Superior temporal gyrus (tissue), 1 donor: ENCODE measurements at regions not wholly inside any gene's neighbourhood (a gene's known extent, or its start where the extent isn't known, plus 50 kb on each side); places are given as distances from the start of the nearest gene placed in this dataset.
A peak's percentile ranks its signal among the peaks of the same experiment; 100 is the strongest.

Source experiments
- DNase-seq: peaks from one replicate; pipeline ENCODE4 v3.0.0-alpha.2; 2016; ENCODE audit errors: extremely low spot score

- no peak for DNase-seq
These were observed 98.4 kb downstream of the GLUL start for GRCh38 chr1:182293119-182293589.

- DNase-seq = no peak
These were observed 99.3 kb downstream of the GLUL start for GRCh38 chr1:182292193-182292741.

DNA sequence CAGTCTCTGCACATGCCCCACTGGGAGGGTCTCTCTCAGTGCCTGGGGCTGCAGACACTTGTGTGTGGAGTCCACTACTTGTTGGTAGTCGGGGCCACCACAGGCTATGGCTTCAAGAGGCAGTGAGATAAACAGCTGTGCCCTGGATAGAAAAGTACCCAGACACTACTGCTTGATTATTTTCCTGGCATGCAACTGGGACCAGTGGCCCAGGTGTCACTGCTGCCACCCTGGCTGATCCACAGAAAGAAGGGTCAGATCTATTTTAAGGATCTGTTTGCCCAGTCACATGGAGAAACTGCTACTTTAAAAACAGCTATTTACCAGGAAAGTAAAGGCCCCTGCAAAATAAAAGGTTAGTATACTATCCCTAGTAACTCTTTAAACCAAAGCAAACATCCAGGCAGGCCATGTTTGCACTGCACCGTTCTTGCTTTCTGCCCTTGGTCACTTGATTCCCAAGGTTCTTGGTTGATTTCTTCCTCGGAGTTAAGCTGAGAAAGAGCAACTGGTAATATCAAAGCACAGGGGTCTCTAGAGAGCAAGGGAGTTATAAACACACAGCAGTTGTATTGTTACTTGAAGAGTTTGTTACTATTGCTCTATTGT lies 99.9 kb downstream of the GLUL start:
- no peak for DNase-seq

GRCh38 chr1:182288749-182289604 lies 102.6 kb downstream of the GLUL start:
- DNase-seq = no peak

DNA sequence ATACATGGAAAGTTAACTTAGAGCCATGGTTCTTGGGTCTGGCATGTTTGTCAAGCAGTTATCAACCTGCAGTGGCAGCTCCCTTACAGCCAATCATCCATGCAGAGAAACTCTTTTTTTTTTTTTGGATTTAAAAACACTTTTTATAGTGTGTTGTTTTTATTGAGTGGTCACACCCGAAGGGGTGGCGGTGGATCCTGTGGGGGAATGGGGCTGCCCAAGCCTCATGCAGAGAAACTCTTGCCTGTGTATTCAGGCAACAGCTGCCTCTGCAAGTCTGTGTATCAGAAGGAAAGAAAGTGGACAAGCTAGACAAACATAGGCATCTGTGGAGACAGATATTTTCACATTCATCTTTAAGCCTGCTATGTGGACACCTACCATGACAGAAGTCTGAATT lies 104.8 kb downstream of the GLUL start:
- no peak for DNase-seq

DNA sequence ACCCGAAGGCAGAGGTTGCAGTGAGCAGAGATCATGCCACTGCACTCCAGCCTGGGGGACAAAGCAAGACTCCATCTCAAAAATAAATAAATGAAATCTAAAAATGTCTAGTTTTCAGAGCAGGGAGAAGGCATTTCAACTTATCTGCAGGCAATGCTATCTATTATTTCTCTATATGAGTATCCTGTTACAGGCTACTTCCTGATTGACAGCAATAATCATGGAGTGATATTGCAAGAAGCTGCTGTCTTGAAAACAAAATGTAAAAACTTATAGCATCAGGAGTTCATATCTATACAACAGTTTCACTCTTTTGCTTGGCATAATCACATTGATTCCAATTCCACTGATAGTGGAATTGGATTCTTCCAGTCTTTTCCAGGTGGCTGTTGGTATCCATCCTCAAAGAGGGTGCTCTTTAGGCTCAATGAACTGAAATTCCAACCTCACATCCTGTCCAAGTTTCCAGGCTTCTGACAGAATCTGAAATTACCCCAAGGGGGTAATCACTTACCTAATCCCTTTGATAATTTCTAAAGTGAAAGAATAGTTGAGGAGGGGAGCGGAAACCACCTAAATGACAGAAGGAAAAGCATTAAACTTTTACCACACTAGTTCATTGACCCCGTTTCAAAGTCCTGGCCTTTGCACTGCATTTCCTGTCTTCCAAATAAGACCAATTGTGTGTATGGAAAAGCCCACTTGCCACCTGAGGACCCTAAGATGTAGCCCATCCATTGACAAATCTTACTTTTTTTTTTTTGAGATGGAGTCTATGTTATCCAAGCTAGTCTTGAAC lies 107.6 kb downstream of the GLUL start:
- no peak for DNase-seq

GRCh38 chr1:182281541-182281940 lies 110.0 kb downstream of the GLUL start:
- DNase-seq = peak; percentile 95

GRCh38 chr1:182280504-182280900 lies 111.1 kb downstream of the GLUL start:
- peak; percentile 55 for DNase-seq

DNA sequence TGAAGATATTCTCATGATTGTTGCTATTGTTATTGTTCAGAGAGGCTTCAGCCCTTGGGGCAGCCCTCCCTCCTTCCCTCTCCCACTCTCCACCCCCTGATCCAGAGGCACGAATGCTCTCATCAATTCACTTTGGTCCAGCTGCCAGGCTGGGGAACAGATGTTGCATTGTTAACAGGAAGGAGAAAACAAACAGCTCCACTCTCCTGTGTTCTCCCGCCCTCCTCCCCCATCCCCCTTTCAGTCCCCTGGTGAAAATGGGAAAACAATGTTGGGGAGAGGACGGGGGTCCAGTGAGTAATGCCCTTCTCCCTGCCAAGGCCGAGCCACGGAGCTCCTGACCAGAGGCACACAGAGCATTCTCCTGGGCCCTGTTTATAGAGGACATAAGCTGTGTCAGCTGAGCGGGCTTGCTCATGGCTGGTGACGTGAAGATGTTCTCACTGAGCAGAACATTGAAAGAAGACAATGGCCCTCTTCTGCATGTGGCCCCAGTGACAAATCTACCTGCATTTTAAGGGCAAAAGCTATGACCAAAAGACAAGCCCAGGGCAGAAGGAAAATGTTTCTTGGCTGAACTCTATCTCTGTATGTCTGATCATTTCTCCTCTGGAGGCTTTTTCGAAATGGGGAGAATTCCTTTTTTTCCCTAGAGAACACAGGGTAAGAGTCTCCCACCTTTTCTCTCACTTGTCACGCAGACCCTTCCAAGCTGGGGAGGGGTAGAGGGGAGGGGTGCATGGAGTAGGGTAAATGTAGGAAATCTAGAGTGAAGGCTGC lies 111.7 kb downstream of the GLUL start:
- peak; percentile 97 for DNase-seq

- no peak for DNase-seq
These were observed 112.3 kb downstream of the GLUL start for GRCh38 chr1:182279302-182279701.

DNA sequence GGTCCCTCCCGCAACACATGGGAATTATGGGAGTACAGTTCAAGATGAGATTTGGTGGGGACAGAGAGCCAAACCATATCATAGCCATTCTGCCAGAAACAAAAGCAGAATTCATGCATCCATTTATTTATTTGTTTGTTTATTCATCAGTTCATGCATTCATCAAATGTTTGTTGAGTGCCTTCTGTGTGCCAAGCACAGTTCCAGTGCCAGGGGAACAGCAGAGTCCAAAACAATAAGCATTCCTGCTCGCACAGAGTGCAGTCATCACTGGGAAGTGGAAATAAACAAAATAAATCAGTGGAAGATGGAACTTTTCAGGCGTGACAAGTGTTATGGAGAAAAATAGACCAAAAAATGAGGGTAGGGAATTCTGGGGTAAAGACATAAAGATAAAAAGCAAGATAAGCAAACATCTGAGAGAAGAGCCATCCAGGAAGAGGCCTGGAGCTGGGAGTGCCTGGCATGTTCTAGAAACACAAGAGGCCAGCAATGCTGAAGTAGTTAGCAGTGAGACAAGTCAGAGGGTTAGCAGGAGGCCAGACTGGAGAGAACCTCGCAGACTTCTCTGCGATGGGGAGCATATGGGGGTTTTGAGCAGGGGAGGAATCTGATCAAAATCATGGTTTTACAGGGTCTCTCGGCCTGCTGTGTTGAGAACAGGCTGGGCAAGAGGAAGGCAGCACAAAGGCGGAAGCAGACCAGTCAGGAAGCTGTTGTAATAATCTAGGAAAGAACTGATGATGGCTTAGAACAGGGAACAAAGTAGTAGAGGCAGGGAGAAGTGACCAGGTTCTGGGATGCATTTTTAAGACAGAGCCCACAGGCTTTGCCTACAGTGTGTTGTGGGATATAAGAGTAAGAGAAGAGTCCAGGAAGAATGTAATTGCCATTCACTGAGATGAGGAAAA lies 113.2 kb downstream of the GLUL start:
- no peak for DNase-seq

- no peak for DNase-seq
These were observed 116.3 kb downstream of the GLUL start for GRCh38 chr1:182275271-182275670.

GRCh38 chr1:182274618-182275017 lies 117.0 kb downstream of the GLUL start:
- no peak for DNase-seq

- no peak for DNase-seq
These were observed 120.9 kb downstream of the GLUL start for GRCh38 chr1:182270731-182271130.

- DNase-seq = no peak
These were observed 122.5 kb downstream of the GLUL start for GRCh38 chr1:182269097-182269496.

- no peak for DNase-seq
These were observed 122.9 kb downstream of the GLUL start for GRCh38 chr1:182268669-182269068.

DNA sequence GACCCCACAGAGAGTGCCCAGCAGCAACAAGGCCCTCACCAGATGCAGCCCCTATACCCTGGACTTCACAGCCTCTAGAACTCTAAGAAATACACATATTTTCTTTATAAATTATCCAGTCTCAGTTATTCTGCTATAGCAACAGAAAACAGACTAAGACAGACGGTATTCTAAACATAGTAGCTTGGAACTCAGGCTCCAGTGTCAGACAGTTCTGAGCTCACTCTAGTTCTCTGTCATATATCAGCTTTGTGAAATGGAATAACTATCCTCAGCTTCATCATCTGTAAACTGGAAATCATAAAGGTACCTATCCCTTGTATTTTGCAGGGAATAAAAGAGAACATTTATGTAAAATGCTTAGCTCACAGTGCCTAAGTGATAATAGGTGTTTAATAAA lies 127.4 kb downstream of the GLUL start:
- no peak for DNase-seq

DNA sequence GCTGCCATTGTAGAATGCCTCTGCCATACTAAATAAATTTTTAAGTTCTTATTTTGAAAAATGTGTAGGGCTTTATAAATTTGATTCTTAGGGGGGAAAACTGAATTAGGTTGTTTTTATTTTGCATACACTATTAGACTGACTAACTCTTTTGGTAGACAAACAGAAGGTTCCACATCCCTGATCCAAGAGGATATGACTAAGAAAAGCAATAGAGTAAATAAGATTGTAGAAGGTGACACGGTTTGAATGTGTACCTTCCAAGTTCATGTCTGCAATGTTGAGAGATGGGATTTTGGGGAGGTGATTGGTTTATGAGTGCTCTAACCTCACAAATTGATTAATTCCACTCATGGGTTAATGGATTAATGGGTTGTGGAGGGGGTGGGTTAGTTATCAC lies 127.9 kb downstream of the GLUL start:
- no peak for DNase-seq

GRCh38 chr1:182262425-182262824 lies 129.2 kb downstream of the GLUL start:
- no peak for DNase-seq

DNA sequence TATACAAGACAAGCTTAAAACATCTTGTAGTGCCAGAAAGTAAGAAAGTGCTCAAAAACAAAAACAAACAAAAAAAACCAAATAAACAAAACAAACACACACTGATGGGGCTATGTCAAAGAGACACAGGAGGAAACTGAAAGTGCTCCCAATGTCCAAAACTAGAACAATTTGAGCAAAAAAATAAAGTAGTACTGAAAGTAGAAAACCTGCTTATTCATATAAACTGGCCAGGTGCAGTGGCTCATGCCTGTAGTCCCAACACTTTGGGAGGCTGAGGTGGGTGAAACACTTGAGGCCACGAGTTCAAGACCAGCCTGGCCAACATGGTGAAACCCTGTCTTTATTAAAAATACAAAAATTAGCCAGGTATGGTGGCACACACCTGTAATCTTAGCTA lies 129.9 kb downstream of the GLUL start:
- no peak for DNase-seq
